Activated T-cell treated with anti-CD3 and anti-CD28 coated beads, Interleukin-2, amount 50 U/mL, for 24 hours (primary cell): ENCODE measurements at regions not wholly inside any gene's neighbourhood (a gene's known extent, or its start where the extent isn't known, plus 50 kb on each side); places are given as distances from the start of the nearest gene placed in this dataset.

Source experiments
- DNase-seq: peaks from one replicate; pipeline ENCODE4 v3.0.0-alpha.2; 2020
- H3K27ac Mint-ChIP-seq: 2 replicates; pipeline ENCODE4 v1.8.0; 2020; ENCODE audit warnings: mild to moderate bottlenecking, mixed read lengths
- H3K27me3 Mint-ChIP-seq: 2 replicates; pipeline ENCODE4 v1.8.0; 2020; ENCODE audit warnings: mixed read lengths
- H3K36me3 Mint-ChIP-seq: 2 replicates; pipeline ENCODE4 v1.8.0; 2020; ENCODE audit warnings: low read depth, mixed read lengths
- H3K4me1 Mint-ChIP-seq: 2 replicates; pipeline ENCODE4 v1.8.0; 2020; ENCODE audit warnings: low read depth, mixed read lengths
- H3K4me3 Mint-ChIP-seq: 2 replicates; pipeline ENCODE4 v1.8.0; 2020; ENCODE audit warnings: mild to moderate bottlenecking, moderate library complexity, mixed read lengths
- H3K9me3 Mint-ChIP-seq: 2 replicates; pipeline ENCODE4 v1.8.0; 2020; ENCODE audit warnings: mixed read lengths

GRCh38 chr3:70749122-70749521 is 436.7 kb upstream of the MDFIC2 start:
- Mint-ChIP-seq H3K27ac (no peak overlapping the region), H3K9me3 (no peaks in the 10 kb centered on the region), H3K27me3 (peaks cover 48% of the 10 kb centered on the region), H3K36me3 (no peaks in the 10 kb centered on the region), H3K4me3 (no peak overlapping the region), H3K4me1 (no peaks in the 10 kb centered on the region)
- DNase-seq = no peak

DNA sequence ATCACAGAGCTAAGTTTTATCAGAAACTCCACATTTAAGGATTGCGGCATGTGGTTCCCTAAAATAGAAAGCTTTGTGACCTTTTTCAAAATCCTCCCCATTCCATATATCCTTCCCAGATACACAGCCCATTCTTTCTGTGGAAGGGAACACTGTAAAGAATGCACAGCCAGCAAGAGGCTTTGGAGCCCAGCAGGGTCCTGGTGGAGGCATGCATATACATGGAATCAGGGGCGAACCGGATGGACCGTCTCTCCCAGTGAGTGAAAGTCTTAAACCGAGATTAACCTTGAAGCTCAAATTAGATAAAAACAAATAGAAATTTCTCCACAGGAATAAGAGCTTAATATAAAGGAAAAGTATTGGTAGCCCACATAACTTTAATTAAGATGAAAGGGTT is 436.2 kb upstream of the MDFIC2 start:
- H3K4me1 Mint-ChIP-seq = no peaks in the 10 kb centered on the region
- H3K27ac Mint-ChIP-seq = no peak overlapping the region
- peaks cover 48% of the 10 kb centered on the region for H3K27me3 Mint-ChIP-seq
- no peaks in the 10 kb centered on the region for H3K36me3 Mint-ChIP-seq
- no peaks in the 10 kb centered on the region for H3K9me3 Mint-ChIP-seq
- no peak overlapping the region for H3K4me3 Mint-ChIP-seq
- no peak for DNase-seq

GRCh38 chr3:70747847-70748246 is 435.4 kb upstream of the MDFIC2 start:
- Mint-ChIP-seq H3K36me3 (no peaks in the 10 kb centered on the region), H3K27ac (no peak overlapping the region), H3K4me1 (no peaks in the 10 kb centered on the region), H3K27me3 (peaks cover 48% of the 10 kb centered on the region), H3K9me3 (no peaks in the 10 kb centered on the region), H3K4me3 (no peak overlapping the region)
- DNase-seq = no peak

DNA sequence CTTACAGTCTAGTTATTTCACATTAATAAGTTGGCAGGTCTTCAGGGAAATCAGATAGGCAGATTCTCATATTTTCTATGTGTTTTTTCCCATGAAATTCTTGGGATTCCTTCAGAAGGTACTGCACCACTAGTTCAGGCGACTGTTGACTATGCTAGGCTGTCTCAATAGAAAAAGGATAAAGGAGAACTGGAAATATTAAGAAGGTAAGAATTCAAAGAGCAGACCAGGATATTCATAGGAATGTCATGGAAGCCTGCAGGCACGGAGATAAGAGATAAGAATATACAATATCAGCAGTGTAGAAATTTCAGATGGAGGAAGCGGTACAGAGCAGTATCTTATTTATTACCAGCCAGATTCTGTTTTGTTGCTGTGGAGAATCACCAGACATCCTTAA is 432.1 kb upstream of the MDFIC2 start:
- Mint-ChIP-seq H3K4me3 (no peak overlapping the region), H3K27ac (no peak overlapping the region), H3K9me3 (no peaks in the 10 kb centered on the region), H3K4me1 (no peaks in the 10 kb centered on the region), H3K36me3 (no peaks in the 10 kb centered on the region), H3K27me3 (peaks cover 31% of the 10 kb centered on the region)
- DNase-seq = no peak

GRCh38 chr3:70743754-70744153 is 431.3 kb upstream of the MDFIC2 start:
- Mint-ChIP-seq H3K36me3 (no peaks in the 10 kb centered on the region), H3K27ac (no peak overlapping the region), H3K4me1 (no peaks in the 10 kb centered on the region), H3K4me3 (no peak overlapping the region), H3K27me3 (peaks cover 23% of the 10 kb centered on the region), H3K9me3 (no peaks in the 10 kb centered on the region)
- no peak for DNase-seq

DNA sequence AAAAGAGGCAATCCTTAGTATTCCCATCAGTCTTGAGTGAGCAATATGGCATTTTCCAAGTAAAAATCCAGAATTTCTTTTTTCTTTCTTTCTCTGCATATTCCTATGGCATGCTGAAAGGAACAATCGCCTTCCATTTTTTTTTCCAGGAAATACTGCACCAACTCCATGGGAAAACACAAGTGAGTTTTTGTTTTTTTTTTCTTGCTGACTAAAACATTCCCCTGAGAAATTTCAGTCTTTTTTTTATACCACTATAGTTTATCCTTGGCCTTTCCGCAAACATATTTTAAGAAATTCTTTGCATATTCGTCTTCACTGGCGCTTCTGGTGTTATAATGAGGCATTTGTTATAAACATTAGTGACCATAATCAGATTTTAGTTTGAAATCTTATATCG is 429.6 kb upstream of the MDFIC2 start:
- no peaks in the 10 kb centered on the region for H3K9me3 Mint-ChIP-seq
- H3K4me3 Mint-ChIP-seq = no peak overlapping the region
- peaks cover 6% of the 10 kb centered on the region for H3K4me1 Mint-ChIP-seq
- no peaks in the 10 kb centered on the region for H3K36me3 Mint-ChIP-seq
- H3K27ac Mint-ChIP-seq = no peak overlapping the region
- H3K27me3 Mint-ChIP-seq = peaks cover 13% of the 10 kb centered on the region
- no peak for DNase-seq

GRCh38 chr3:70740872-70741271 is 428.4 kb upstream of the MDFIC2 start:
- peaks cover 11% of the 10 kb centered on the region for H3K27me3 Mint-ChIP-seq
- no peaks in the 10 kb centered on the region for H3K36me3 Mint-ChIP-seq
- peaks cover 6% of the 10 kb centered on the region for H3K4me1 Mint-ChIP-seq
- no peak for DNase-seq
- no peak overlapping the region for H3K27ac Mint-ChIP-seq
- H3K9me3 Mint-ChIP-seq = no peaks in the 10 kb centered on the region
- H3K4me3 Mint-ChIP-seq = no peak overlapping the region

DNA sequence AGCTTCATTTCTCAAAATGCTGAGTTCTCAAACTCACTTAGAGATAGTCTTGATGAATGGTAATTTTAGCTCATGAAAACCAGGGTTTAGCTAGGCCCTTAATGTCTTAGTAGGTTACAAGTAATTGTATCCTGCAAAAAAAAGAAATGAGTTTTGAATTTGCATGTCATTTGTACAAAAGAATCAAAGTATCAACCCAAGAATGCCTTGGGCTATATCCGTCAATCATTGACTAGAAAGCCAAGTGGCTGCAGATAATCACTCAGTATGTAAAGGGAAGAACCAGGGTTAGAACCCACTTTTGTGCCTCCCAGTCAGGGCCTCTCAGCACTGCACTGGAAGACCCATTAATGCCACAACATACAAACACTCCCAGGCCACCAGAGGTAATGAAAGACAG is 427.6 kb upstream of the MDFIC2 start:
- DNase-seq = no peak
- Mint-ChIP-seq H3K36me3 (no peaks in the 10 kb centered on the region), H3K27ac (no peak overlapping the region), H3K27me3 (peaks cover 4% of the 10 kb centered on the region), H3K4me3 (no peak overlapping the region), H3K9me3 (no peaks in the 10 kb centered on the region), H3K4me1 (peaks cover 6% of the 10 kb centered on the region)

- no peak for DNase-seq
- Mint-ChIP-seq H3K9me3 (no peaks in the 10 kb centered on the region), H3K4me3 (no peak overlapping the region), H3K27ac (no peak overlapping the region), H3K36me3 (no peaks in the 10 kb centered on the region), H3K4me1 (peaks cover 6% of the 10 kb centered on the region), H3K27me3 (peaks cover 5% of the 10 kb centered on the region)
Observed at GRCh38 chr3:70738291-70738681, 425.8 kb upstream of the MDFIC2 start.

GRCh38 chr3:70737666-70738290 is 425.3 kb upstream of the MDFIC2 start:
- no peaks in the 10 kb centered on the region for H3K36me3 Mint-ChIP-seq
- H3K27me3 Mint-ChIP-seq = peaks cover 5% of the 10 kb centered on the region
- no peak overlapping the region for H3K27ac Mint-ChIP-seq
- no peaks in the 10 kb centered on the region for H3K9me3 Mint-ChIP-seq
- peaks cover 6% of the 10 kb centered on the region for H3K4me1 Mint-ChIP-seq
- no peak overlapping the region for H3K4me3 Mint-ChIP-seq
- no peak for DNase-seq

GRCh38 chr3:70736009-70736408 is 423.6 kb upstream of the MDFIC2 start:
- no peaks in the 10 kb centered on the region for H3K36me3 Mint-ChIP-seq
- no peak overlapping the region for H3K4me3 Mint-ChIP-seq
- peaks cover 11% of the 10 kb centered on the region for H3K27me3 Mint-ChIP-seq
- no peak for DNase-seq
- no peak overlapping the region for H3K27ac Mint-ChIP-seq
- H3K4me1 Mint-ChIP-seq = peaks cover 6% of the 10 kb centered on the region
- no peaks in the 10 kb centered on the region for H3K9me3 Mint-ChIP-seq

GRCh38 chr3:70734756-70735155 is 422.3 kb upstream of the MDFIC2 start:
- Mint-ChIP-seq H3K27ac (no peak overlapping the region), H3K36me3 (no peaks in the 10 kb centered on the region), H3K4me3 (no peak overlapping the region), H3K27me3 (peaks cover 11% of the 10 kb centered on the region), H3K9me3 (no peaks in the 10 kb centered on the region), H3K4me1 (peaks cover 6% of the 10 kb centered on the region)
- no peak for DNase-seq

GRCh38 chr3:70731046-70731445 is 418.6 kb upstream of the MDFIC2 start:
- Mint-ChIP-seq H3K4me3 (no peak overlapping the region), H3K4me1 (no peaks in the 10 kb centered on the region), H3K36me3 (no peaks in the 10 kb centered on the region), H3K9me3 (no peaks in the 10 kb centered on the region), H3K27ac (no peak overlapping the region), H3K27me3 (peaks cover 11% of the 10 kb centered on the region)
- DNase-seq = no peak

DNA sequence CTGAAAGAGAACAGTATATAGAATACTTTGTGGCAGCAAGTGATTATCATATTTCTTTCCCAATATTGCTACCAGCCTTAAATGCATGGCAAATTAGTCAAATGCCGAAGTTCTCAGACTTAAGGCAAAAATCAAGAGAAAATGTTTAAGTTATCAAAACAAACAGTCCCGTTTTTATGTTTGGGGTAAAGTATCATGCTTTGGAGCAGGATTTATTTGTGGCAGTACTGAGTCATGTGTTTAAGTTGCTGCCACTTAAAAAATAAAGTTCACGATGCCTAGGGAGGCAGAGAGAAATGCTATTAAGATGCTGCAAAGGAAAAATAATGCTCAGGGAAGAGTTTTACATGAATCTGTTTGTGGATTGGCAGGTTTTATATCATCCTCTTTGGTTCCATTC is 417.4 kb upstream of the MDFIC2 start:
- Mint-ChIP-seq H3K27me3 (peaks cover 11% of the 10 kb centered on the region), H3K4me3 (no peak overlapping the region), H3K36me3 (no peaks in the 10 kb centered on the region), H3K27ac (no peak overlapping the region), H3K4me1 (no peaks in the 10 kb centered on the region), H3K9me3 (no peaks in the 10 kb centered on the region)
- no peak for DNase-seq

DNA sequence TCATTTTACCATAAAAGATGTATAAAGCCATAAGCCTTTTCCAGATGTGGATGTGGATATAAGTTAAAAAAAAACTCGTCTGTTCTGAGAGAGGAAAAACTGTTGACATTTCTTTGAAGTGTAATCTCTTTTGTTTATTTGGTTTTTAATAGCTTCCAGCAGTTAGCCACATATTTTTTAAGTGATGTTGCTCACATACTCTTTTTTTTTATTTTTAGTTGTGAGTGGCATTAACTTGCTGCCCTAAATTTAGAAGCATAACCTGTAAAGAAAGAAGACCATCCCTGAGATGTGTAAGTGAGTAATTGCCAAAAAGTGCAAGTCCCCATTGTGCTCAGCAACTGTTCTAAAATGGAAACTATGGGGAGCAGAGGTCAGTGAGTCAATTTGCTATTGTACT is 415.9 kb upstream of the MDFIC2 start:
- peaks cover 6% of the 10 kb centered on the region for H3K27me3 Mint-ChIP-seq
- no peaks in the 10 kb centered on the region for H3K9me3 Mint-ChIP-seq
- no peaks in the 10 kb centered on the region for H3K4me1 Mint-ChIP-seq
- no peak for DNase-seq
- H3K36me3 Mint-ChIP-seq = no peaks in the 10 kb centered on the region
- H3K4me3 Mint-ChIP-seq = no peak overlapping the region
- no peak overlapping the region for H3K27ac Mint-ChIP-seq

GRCh38 chr3:70726961-70727360 is 414.5 kb upstream of the MDFIC2 start:
- Mint-ChIP-seq H3K27ac (no peak overlapping the region), H3K9me3 (no peaks in the 10 kb centered on the region), H3K36me3 (no peaks in the 10 kb centered on the region), H3K4me3 (no peak overlapping the region), H3K4me1 (no peaks in the 10 kb centered on the region), H3K27me3 (no peaks in the 10 kb centered on the region)
- no peak for DNase-seq
